ENCODE measurements at regions not wholly inside any gene's neighbourhood (a gene's known extent, or its start where the extent isn't known, plus 50 kb on each side); places are given as distances from the start of the nearest gene placed in this dataset.

- DNase-seq: no peak
Measured at GRCh38 chr12:126353604-126354003, 1288.4 kb downstream of the AACS start.

- no peak for DNase-seq
Measured at GRCh38 chr12:126354633-126355032, 1289.4 kb downstream of the AACS start.

- no peak for DNase-seq
Measured at GRCh38 chr12:126355346-126355745, 1290.1 kb downstream of the AACS start.

GRCh38 chr12:126358806-126359205 is 1293.6 kb downstream of the AACS start:
- no peak for DNase-seq

GRCh38 chr12:126359216-126359615 is 1294.0 kb downstream of the AACS start:
- DNase-seq: no peak

GRCh38 chr12:126361804-126362203 is 1296.6 kb downstream of the AACS start:
- DNase-seq: no peak

GRCh38 chr12:126362493-126362892 is 1297.3 kb downstream of the AACS start:
- no peak for DNase-seq

GRCh38 chr12:126362964-126363363 is 1297.7 kb downstream of the AACS start:
- DNase-seq: no peak

- no peak for DNase-seq
Measured at GRCh38 chr12:126369487-126370463, 1304.5 kb downstream of the AACS start.

GRCh38 chr12:126383506-126383905 is 1318.3 kb downstream of the AACS start:
- DNase-seq: no peak

GRCh38 chr12:126384026-126384564 is 1318.9 kb downstream of the AACS start:
- DNase-seq: no peak

GRCh38 chr12:126385785-126386184 is 1320.5 kb downstream of the AACS start:
- no peak for DNase-seq

GRCh38 chr12:126389220-126389841 is 1324.1 kb downstream of the AACS start:
- no peak for DNase-seq

- DNase-seq: no peak
Measured at GRCh38 chr12:126389961-126390360, 1324.7 kb downstream of the AACS start.

GRCh38 chr12:126390969-126391566 is 1325.8 kb downstream of the AACS start:
- DNase-seq: no peak

GRCh38 chr12:126396536-126396935 is 1331.3 kb downstream of the AACS start:
- no peak for DNase-seq

GRCh38 chr12:126397071-126397581 is 1331.9 kb downstream of the AACS start:
- DNase-seq: peak in 9 of 51 donors; percentile 1 to 64 (median 5)

- no peak for DNase-seq
Measured at GRCh38 chr12:126397660-126398059, 1332.4 kb downstream of the AACS start.

GRCh38 chr12:126400831-126401230 is 1335.6 kb downstream of the AACS start:
- DNase-seq: no peak

GRCh38 chr12:126404293-126404881 is 1339.2 kb downstream of the AACS start:
- DNase-seq: no peak

- DNase-seq: no peak
Measured at GRCh38 chr12:126418400-126418799, 1353.2 kb downstream of the AACS start.

All from hypothalamus (tissue), 51 donors.